Esophagus squamous epithelium (tissue), 4 donors: ENCODE measurements at regions not wholly inside any gene's neighbourhood (a gene's known extent, or its start where the extent isn't known, plus 50 kb on each side); places are given as distances from the start of the nearest gene placed in this dataset.

Source experiments
- POLR2A ChIP-seq, 4 donors: fragments of 450-650 bp; IDR thresholded peaks; one replicate each; pipeline ENCODE4 v1.6.1; 2017; ENCODE audit warnings: antibody characterized with exemption in 4 of 4, mild to moderate bottlenecking in 4 of 4, moderate library complexity in 3 of 4
- TF ChIP-seq, protein P1 (sequence below), 6 experiments: fragments of 450-650 bp in 4 of 6; fragments of 200-600 bp in 2 of 6; sonication (generic) in 2 of 6; IDR thresholded peaks; one replicate each; pipeline ENCODE4 v1.5.1; 2016 to 2019; ENCODE audit warnings: antibody characterized with exemption in 6 of 6, mild to moderate bottlenecking in 4 of 6, moderate library complexity in 4 of 6

DNA sequence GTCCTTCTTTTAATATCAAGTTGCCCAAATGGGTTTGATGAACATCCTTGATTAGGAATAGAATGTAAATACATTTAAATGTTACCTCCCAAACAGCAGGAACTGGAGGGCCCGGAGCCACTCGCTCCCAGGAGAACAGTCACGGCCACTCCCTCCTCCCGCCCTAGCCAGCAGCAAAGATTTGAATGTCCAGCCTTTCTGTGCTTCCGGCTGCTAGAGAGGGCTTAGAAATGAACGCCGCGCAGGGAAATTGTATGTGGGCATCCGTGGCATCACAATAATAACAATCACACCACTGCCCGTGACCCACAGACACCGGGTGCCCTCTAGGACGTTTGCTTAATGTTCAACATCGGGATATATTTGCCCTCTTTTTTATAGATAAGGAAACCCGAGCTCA, 164.9 kb upstream of the SALL3 start:
- TF ChIP-seq, protein P1, sequence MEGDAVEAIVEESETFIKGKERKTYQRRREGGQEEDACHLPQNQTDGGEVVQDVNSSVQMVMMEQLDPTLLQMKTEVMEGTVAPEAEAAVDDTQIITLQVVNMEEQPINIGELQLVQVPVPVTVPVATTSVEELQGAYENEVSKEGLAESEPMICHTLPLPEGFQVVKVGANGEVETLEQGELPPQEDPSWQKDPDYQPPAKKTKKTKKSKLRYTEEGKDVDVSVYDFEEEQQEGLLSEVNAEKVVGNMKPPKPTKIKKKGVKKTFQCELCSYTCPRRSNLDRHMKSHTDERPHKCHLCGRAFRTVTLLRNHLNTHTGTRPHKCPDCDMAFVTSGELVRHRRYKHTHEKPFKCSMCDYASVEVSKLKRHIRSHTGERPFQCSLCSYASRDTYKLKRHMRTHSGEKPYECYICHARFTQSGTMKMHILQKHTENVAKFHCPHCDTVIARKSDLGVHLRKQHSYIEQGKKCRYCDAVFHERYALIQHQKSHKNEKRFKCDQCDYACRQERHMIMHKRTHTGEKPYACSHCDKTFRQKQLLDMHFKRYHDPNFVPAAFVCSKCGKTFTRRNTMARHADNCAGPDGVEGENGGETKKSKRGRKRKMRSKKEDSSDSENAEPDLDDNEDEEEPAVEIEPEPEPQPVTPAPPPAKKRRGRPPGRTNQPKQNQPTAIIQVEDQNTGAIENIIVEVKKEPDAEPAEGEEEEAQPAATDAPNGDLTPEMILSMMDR (IDR thresholded peaks at IDR 0.05): no peak
- no peak for TF ChIP-seq POLR2A (IDR thresholded peaks at IDR 0.05)
